HG03469 (cell line): ENCODE measurements at regions not wholly inside any gene's neighbourhood (a gene's known extent, or its start where the extent isn't known, plus 50 kb on each side); places are given as distances from the start of the nearest gene placed in this dataset.
"Not testable (repeated sequence)": the region's sequence is repeated elsewhere in the genome, so short reads cannot be mapped to it uniquely, and the experiment has no call there.

Source experiments
- ATAC-seq: cut with Tn5 transposase; IDR thresholded peaks from one replicate; pipeline ENCODE4 v1.9.1; 2021; ENCODE audit warnings: mild to moderate bottlenecking, moderate library complexity, moderate number of reproducible peaks; ENCODE audit not compliant: unreplicated experiment

DNA sequence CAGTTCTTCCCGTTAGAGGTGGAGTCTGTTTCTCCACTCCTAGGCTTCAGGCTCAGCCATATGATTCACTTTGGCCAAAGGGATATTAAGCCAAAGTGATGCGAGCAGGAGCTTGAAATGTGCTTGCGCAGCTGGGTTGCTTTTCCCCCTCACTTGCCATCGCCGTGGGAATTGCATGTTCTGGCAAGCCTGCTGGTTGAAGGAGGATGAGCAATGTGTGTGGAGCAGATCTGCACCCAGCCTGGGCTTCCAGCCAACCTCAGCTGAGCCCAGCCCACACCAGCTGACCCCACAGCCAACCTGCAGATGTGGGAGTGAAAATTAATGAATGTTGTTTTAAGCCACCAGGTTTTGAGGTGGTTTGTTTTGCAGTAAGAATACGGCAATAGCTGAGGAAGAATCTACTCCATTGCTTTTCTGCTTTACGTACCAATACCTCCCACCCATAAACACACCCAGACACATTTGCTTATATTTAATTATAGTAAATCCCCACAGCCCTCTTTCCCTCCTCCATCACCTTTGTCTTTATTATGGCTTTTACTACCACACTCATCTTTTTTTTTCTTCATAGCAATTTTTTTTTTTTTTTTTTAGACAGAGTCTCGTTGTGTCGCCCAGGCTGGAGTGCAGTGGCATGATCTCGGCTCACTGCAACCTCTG lies 132.8 kb upstream of the FUNDC1 start:
- no peak for ATAC-seq

DNA sequence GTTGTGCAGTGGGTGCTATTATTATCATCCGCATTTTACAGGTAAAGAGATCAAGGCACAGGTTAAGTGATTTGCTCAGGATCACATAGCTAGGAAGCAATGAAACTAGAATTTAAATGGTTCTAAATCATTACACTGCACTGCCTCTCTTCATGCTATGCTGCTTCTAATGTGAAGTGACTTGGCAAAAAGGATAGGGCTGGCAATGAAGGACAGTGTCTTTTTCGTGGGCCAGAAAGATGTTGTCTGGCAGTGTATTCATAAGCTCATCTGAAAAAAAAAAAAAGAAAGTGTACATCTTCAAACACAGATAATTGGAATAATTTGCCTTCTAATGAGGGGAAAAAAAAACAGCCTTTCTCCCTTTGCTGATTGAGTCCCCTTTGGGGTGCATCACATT lies 132.2 kb upstream of the FUNDC1 start:
- no peak for ATAC-seq

DNA sequence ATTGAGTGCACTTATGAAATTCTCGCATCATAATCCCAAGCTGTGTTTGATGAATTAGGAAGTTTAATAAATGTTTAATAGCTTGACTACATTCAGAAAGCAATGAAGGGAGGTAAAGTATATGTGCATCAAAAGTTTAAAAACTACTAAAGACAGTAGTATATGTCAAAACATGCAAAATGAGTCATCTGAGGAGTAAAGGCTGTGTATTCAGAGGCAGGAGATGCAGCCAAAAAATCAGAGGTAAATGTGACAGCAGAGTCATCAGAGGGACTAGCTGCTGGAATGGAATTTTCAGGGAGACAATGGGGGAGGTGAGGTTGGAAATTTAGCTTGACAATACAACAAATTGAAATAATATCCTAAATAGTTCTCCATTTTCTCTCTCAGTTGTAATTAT lies 127.0 kb upstream of the FUNDC1 start:
- ATAC-seq = no peak

DNA sequence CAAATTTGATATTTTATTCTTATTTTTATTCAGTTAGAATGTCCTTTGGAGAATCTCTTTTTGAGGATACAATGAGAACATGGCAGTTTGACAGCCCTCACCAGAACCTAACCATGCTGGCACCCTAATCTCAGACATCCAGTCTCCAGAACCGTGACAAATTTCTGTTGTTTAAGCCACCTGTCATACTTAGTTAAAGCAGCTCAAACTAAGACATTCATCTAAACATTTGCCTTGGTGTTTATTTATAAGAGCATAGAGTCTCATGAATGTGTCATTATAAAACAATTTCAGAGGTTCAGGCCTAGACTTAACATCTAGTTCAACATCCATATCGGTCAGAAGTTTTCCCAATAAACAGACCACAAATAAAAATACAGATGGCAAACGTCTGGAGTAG lies 125.1 kb upstream of the FUNDC1 start:
- ATAC-seq = no peak

DNA sequence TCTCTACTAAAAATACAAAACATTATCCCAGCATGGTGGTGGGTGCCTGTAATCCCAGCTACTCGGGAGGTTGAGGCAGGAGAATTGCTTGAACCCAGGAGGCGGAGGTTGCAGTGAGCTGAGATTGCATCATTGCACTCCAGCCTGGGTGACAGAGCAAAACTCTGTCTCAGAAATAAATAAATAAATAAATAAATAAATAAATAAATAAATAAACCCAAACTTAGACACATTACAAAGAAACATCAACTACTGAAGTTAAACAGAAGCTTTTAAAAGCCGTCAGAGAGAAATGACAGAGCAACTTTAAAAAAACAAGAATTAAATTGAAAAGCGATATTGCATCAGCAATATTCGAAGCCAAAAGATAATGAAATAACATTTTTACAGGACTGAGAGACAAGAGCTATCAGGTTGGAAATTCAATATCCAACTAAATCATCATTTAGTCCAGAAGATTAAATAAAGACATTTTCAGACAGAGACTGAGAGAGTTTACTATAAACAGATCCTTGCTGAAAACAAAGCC lies 115.1 kb upstream of the FUNDC1 start:
- not testable (repeated sequence) for ATAC-seq

DNA sequence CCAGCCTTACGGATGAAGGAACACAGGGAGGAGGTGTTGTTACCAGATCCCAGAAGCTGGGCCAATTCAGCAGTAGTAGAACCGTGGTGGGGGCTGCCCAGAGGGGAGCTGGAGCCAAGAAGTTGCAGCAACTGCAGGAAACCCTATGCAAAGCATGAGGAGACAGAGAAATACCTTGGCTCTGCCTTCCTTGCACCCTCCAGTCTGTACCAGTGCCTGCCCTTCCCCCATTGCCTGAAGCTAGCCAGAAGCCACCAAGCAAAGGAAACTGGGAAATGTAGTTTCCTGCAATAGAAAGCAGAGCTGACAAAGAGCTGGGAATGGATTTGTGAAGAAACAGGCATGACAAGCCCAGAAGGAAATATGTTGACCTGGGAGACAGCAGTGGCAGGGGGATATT lies 108.7 kb upstream of the FUNDC1 start:
- no peak for ATAC-seq

DNA sequence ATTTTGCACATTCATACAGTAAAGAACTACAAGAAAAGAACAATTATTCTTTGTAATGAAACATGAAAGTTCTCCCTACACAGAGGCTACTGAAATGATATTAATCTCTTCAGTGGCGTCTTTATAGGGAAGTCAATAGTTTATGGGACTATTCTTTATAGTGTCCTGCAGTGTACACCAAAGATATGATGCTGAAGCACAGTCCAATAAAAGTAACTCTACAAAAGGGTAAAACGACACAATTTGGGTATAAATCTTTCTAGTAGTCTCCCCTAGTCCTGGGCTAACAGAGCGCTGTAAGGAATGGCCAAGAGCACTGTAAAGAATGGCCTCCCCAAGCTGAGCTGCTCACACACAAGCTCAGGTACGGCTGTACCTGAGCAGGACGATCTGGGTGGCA lies 101.1 kb upstream of the FUNDC1 start:
- no peak for ATAC-seq

DNA sequence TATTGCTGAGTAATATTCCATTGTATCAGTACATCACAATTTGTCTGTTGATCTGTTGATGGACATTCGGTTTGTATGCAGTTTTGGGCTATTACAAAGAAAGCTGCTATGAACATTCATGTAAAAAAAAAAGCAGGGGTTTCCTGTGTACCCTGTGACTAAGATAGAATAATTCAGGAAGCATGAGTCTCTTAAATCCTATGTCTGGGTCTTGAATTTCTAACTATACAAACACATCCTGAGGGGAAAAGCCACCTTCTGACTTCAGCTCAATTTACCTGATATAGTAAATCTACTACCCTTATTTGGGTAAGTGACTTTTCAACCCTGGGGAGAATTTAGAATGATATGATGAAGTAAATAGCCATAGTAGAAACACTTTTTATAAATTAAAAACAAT lies 94.6 kb upstream of the FUNDC1 start:
- no peak for ATAC-seq

DNA sequence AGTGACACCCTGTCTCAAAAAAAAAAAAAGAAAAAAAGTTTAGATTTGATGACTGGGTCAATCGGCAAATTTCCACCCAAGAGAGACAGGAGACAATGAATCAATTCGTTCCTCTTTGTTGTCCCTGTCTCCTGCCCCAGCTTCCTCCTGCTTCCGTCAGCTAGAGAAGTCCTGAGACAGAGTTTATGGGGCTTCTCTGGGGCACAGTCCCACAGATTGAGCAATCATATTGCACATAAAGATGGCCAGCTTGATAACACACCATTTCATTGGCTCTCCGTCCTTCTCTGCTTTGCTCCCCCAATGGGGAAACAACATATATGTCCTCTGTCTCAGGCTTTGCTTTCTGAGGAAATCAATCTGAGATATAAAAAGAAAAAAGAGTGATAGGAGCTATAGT lies 78.4 kb upstream of the FUNDC1 start:
- ATAC-seq = no peak

DNA sequence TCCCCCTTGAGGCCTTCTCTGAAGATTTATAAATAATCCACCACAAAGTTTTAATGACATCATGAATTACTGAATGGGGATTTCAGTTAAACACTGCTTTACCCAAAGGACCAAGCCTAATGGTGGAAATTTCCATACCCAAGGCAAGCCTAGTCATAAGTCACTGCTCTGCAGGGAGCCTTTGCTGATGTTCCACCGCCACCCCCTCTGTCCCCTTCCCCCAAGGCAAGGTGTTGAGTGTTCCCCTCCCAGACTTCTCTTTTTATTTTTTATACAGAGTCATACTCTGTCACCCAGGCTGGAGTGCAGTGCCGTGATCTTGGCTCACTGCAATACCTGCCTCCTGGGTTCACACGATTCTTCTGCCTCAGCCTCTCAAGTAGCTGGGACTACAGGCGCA lies 76.4 kb upstream of the FUNDC1 start:
- no peak for ATAC-seq

DNA sequence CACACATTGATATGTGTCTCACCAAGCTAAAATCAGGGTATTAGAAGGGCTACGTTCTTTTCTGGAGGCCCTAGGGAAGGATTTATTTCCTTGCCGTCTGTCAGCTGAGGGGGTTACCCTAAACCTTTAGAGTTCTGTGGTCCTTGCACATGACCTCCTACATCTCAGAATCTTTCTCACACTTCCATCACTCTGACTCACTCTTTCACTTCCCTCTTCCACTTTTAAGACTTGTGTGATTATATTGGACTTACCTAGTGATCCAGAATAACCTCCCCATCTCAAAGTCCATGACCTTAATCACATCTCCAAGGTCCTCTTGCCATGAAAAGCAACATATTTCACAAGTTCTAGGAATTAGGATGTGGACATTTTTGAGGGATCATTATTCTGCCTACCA lies 53.6 kb upstream of the FUNDC1 start:
- peak; percentile 100 for ATAC-seq
